RKO (cell line): ENCODE measurements at regions not wholly inside any gene's neighbourhood (a gene's known extent, or its start where the extent isn't known, plus 50 kb on each side); places are given as distances from the start of the nearest gene placed in this dataset.
"Not testable (repeated sequence)": the region's sequence is repeated elsewhere in the genome, so short reads cannot be mapped to it uniquely, and the experiment has no call there.

Experiments used
- DNase-seq: peaks from one replicate; pipeline ENCODE4 v3.0.0-alpha.2; 2016; ENCODE audit warnings: low spot score

DNA sequence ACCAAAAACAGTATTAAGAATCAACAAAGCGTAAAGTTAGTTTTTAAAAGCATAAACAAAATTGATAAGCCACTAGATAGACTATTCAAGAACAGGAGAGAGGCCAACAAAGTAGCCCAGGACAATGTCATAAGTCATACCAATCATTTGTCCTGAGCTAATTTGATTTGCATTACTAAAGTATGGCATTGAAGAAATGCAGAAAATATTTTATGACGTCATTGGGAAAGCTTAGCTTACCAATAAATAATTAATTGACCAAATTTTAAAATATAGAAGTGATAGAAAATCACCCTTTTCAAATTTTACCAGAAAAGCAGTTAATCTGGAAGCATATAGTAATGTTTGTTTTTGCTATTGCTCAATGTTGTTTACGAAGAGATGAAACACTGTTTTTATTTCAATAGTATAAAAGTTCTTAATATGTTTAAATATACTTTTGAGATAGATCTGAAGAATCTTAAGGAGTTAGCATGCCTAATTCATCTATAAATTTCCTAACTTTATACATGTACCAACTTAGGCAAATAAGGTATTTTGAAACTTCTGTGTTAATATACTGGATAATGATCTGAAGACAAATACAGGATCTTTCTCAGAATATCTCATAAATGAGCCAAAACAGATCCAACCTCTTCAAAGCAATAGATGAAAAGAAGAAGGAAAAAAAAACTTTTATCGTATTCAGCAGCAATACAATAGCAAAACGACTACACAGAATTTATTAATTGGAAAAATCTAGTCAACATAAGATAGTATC lies 1118.5 kb downstream of the SLC16A7 start:
- DNase-seq: no peak

DNA sequence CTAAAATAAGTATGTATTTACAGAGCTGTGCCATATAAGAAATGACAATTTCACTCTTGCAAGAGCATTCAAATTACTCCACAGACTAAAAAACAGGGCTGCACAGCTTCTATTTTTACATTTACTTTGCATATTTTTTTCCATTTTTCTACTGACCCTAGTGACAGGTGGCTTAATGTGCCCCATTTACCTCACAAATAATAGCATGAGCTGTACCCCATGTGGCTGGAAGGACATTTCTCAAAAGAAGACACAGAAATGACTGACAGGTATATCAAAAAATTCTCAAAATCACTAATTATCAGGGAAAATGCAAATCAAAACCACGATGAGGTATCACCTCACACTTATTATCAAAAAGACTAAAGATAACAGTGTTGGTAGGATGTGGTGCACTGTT lies 1128.6 kb downstream of the SLC16A7 start:
- DNase-seq: no peak

DNA sequence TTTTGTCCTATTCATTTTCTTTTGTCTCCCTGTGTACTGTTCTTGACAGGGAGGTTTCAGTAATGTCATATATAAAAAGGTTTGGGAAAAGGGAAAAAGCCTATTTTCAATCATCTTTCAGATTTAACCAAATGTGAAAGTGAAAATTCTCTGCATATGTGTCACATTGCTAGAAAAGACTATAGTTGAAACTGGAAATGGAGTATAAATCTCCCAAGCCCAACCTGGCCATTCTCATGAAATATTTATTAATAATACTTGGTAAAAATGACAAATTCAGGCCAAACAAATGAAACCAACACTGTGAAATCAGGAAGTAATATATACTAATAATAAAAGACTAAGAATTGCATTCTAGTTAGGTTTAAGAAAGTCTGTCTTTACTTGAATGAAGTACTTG lies 1129.2 kb downstream of the SLC16A7 start:
- no peak for DNase-seq

DNA sequence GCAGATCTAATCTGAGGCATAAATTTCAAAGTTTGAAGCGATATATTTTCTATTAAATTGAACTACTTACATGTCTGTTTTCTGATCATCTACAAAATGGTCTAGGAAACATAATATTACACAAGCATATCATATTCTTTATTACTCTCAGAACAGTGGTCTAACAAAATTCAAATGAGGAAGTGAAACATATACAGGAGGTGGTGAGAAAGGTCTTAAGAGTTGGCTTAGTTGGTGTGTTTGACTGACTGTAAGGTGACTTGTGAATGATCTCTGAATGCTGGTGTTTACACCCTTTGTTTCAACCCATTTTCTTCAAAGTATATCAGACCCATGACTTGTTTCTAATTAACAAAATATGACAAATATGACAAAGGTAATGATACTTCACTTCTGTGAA lies 1156.8 kb downstream of the SLC16A7 start:
- no peak for DNase-seq

DNA sequence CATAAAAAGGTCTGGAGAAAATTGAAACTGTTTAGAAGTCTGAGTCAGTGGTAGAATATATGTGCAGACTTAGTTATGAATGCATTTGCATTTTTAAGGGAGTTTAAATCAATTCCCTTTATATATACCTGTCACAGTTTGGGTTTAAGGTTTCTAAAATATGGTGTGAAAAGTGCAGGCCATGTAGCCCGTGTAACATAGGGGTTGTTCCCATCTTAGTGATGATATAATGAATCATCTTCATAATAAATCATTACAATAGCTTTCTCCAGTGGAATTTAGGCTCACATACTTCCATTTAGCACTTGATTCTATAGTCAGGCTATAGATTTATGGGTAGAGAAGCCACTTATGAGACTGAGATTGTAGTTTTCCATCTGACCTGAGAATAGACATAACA lies 1162.4 kb downstream of the SLC16A7 start:
- DNase-seq: no peak

DNA sequence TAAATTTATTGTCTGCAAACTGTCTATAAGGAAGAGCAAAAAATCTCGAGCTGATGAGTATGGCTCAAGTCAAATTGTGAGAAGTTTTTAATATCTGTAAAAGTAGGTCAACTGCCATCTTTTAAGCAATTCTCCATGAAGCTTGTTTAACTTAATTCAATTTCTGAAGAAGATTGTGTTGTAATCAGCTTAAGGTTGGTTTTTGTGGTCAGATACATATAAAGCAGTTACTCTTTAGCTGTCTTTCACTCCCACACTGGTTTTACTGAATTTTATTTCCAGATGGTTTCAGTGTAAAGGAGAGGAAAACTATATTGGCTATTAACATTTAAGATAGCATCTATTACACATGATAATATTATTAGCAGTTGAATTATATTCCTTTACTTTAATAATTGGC lies 1165.1 kb downstream of the SLC16A7 start:
- no peak for DNase-seq

DNA sequence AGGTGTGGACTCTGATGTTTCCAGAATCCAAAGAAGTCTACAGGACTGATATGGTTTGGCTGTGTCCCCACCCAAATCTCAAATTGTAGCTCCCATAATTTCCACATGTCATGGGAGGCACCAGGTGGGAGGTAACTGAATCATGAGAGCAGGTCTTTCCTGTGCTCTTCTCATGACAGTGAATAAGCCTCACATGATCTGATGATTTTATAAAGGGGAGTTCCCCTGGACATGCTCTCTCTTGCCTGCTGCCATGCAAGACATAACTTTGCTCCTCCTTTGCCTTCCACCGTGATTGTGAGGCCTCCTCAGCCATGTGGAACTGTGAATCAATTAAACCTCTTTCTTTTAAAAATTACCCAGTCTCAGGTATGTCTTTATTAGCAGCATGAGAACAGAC lies 1205.3 kb downstream of the SLC16A7 start:
- not testable (repeated sequence) for DNase-seq

DNA sequence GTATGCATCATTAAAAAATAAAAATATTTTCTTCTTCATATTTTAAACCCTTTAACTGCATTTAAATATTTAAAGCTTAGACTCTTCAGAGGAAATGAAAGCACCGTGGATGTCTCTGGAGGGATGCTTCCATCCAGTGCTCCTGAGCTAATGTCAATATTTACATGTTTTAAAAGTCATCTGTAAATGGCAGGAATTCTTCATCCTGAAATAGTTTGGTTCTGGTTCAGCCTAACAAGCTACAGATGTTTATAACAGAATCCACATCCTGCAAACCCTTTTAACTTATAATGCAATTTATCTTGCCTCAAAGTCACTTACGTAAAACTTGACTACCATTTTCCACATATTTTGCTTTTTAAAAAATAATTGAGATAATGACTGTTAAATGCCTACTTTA lies 1207.3 kb downstream of the SLC16A7 start:
- no peak for DNase-seq

DNA sequence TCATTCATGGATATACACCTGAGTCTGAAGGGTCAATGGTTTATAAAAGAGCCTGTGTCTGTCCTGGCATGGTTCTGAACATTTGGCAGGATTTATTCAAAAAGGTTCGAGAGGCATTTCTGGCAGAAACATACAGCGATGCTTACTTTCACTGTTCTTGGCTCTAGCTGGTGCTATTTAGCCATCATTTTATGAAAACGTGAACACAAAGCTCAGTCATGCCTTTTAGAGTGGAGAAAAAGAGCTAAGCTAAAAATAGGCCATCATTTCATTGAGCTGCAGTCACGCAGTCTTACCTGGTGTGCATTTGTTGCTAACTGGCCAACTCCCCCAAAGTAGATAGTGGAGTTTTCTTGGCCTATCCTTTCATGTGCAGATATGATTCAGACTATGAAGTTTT lies 1209.5 kb downstream of the SLC16A7 start:
- no peak for DNase-seq

DNA sequence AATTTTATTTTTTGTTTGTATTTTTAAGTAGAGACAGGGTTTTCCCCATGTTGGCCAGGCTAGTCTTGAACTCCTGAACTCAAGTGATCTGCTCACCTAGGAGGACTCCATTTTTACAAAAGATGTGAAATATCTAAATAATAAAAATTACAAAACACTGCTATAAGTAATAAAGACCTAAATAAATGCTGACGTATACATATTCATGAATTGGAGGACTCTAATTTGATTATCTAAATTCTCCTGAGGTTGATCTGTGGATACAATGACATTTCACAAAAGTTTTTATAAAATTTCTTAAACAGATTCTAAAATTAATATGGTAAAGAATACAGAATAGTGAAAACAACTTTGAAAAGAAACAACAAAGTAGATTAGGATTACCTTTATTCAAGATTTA lies 1224.0 kb downstream of the SLC16A7 start:
- DNase-seq: no peak

DNA sequence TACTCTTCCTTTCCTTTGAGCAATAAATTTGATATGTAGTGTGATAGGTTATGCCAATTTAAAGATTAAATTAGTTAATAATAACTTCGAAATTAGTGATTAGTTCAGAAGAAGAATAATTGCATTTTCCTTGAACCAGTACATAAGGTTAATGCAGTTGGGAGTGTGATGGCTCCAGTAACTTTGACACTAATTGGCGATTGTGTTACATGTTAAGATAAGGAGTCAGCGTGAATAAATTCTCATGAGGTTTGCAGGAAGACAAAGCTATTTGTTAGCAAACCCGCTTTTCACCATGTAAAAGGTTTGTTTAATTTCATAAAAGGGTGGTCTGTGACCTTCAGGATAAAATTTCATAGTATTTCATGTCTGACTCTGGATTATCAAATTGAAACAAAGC lies 1226.8 kb downstream of the SLC16A7 start:
- no peak for DNase-seq

DNA sequence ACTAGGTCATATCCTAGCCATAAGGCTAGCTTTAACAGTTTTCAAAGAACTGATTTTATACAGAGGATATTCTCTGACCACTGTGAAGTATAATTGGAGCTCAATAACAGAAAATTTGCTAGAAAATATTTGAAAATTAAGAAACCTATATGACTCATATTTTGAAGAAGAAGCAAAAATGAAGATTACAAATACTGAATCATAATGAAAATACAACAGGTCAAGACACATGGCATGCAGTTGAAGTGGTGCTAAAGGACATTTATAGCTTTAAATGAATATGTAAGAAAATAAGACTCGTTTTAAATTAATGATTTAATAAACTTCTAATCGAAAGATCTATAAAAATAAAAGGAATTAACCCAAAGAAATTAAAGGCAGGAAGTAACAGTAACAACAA lies 1234.6 kb downstream of the SLC16A7 start:
- no peak for DNase-seq

DNA sequence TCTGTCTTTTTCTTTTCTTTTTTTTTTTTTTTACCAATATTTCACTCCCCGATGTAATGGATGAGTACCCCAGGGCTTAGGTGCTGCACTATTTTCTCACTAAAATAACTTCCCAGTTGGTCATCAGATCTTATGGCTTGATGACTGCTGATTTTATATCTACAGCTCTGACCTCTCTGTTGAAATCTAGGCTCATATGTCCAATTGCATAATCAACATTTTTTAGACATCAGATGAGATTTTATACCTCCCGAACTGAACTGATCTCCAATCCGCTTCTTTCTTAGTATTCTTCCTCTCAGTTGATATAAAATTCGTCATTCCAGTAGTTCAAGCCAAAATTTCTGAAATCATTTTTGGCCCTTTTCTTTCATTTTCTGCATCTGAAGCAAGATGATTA lies 1236.5 kb downstream of the SLC16A7 start:
- no peak for DNase-seq

DNA sequence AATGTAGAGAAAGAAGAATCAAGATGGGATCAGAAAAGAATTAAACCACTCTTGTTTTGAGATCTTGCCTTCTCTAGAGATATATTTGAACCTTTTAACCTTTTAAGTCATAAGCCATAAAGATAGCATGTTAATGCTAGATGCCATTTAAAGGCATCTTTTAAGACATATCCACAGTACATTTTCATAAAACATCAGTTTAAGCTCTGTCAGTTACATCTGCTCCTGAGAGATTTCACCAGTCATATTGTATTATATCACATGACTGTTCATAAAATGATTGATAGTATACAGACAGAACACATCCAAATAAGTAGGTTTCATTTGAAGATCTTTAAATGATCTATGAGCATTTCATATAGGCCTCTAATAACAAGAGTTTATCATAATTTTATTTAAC lies 1238.5 kb downstream of the SLC16A7 start:
- no peak for DNase-seq

DNA sequence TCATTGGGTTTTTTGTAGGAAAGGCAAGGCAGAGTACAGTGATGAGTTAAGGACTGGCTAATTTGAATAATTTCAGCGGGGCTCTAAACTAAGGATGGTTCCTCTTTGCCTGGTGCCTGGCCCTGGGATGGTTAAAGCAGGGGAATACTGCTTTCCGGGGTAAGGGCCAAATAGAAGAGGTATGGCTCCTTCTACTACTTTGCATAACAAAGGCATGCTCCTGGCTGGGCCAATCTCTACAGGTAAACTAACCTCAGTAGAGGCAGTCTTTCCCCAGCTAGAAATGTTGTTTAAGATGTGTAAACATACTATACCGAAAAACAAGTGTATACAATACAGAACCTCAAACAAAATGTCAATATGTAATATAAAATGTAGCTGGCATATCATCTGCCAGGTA lies 1239.0 kb downstream of the SLC16A7 start:
- no peak for DNase-seq

DNA sequence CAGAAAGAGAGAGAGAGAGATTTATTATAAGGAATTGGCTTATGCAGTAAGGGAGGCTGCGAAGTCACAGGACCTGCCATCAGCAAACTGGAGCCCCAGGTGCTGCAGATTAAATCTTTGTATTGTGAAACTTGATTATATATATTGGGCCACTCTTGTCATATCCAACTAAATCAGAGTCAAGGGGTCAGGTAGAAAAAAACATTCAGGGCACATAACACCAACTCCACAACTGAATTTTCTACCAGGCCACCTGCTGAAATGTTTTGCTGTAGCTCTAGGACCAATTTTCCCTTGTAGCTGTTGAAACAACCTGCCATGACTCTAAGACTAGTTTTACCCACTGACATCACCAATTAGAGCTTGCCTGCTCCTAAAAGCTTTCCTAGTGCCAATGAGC lies 1240.8 kb downstream of the SLC16A7 start:
- no peak for DNase-seq

DNA sequence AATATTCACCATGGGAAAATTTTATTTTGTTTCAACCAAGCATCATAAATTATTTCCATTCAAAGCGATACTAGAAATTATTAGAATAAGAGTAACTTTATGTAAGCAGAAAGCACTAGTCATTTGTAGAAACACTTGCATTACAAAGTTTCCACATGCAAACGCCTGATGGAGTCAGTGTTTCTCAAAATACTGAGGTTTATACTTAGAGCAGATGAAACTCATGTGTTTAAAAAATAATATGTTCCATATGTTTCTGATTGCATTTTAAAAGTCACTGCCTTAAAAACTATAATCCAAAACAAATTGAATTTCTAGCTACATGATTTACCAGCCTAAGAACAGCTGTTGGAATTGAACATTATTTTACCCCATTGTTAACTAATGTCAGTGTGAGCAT lies 1246.4 kb downstream of the SLC16A7 start:
- DNase-seq: no peak

DNA sequence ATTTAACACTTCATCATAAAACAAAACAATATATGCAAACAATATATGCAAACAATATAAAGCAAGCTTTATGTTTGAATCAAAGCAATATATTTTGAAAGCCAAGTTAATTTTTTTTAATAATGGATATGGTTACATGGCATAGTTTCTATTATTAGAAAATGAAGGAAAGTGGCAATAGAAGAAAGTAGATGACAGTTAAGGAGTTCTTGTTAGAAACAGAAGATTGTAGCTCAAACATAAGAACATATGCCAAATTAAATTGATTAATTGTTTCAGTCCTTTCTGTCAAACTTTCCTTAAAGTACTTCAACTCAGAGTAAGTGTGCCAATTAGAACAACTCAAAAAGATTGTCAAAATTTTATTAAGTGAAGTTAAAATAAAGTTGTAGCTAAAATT lies 1248.3 kb downstream of the SLC16A7 start:
- DNase-seq: no peak

DNA sequence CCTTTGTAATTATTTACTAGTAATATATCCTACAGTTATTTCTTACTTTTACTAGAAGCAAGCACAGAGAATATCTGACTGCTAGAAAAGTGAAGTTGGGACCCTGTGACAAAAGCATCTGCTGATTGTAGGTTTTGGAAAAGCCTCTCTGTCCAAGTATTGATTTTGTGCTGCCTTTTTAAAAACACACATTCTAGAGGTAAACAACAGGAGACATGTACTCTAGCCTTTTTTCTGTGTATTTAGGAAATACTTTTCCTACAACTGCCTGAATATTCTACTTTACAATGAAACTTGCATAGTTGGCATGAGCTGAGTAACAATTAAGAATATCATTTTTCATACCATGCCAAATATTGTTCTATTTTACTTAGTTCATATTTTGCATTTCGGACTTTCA lies 1249.0 kb downstream of the SLC16A7 start:
- DNase-seq: no peak

DNA sequence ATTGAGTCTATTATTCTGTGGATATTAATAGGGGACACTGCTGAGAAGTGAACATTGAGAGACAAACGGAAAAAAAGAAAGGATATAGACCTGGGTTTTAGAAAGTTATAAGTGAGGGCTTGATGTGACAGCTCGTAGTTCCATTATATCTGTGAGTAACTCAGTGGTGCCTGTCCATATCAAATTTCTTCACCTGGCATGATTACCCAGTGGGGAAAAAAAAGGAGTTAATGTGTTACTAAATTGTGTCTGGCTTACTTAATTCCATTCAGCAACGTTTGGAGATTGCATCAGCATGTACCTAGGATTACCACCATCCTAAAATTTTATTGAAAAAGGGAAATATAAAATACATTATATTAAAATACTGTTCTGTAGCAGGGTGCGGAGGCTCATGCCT lies 1249.9 kb downstream of the SLC16A7 start:
- DNase-seq: no peak

DNA sequence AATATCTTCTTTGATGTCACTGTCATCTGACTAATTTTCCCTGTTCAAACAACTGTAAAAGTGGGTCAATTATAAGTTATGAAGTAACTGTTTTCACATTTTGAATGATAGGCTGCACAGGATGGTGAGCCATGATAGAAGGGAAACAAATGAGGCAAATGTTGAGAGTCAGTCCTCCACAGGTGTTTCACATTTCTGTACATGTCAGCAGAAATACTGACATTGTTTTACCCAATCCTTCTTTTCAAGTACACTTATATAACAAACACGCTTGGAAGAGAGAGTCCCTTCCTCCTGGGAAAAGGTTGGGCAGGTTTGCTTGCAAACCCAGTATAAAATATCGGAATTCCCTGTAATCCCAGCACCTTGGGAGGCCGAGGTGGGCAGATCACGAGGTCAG lies 1251.5 kb downstream of the SLC16A7 start:
- DNase-seq: no peak

DNA sequence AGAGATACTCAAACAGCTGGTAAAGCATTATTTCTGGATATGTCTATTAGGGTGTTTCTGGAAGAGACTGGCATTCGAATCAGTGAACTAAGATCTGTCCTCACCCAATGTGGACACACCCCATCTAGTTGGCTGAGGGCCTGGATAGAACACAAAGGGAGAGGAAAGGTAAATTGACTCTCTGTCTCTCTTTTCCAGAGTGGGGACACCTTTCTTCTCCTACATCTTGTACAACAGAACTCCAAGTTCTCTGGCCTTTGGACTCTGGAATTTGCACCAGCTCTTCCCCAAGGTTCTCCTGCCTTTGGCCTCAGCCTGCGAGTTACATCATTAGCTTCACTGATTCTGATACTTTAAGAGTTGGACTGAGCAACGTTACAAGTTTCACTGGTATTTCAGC lies 1253.9 kb downstream of the SLC16A7 start:
- no peak for DNase-seq

DNA sequence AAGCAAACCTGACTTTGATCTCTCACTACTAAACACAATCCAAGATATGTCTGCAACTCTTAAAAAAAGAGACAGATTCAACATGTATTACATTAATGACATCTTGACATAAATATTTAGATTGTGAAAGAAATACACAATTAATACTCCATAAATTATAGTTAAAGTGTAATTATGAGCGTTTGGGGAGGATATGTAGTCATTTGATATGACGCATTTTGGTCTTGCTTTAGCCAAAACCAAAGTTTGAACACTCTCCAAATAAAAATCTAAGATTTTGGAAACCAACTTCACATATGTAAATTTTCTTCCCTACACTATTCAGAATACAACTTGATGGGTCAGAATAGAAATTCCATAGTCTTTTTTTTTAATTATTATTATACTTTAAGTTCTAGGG lies 1257.6 kb downstream of the SLC16A7 start:
- no peak for DNase-seq

DNA sequence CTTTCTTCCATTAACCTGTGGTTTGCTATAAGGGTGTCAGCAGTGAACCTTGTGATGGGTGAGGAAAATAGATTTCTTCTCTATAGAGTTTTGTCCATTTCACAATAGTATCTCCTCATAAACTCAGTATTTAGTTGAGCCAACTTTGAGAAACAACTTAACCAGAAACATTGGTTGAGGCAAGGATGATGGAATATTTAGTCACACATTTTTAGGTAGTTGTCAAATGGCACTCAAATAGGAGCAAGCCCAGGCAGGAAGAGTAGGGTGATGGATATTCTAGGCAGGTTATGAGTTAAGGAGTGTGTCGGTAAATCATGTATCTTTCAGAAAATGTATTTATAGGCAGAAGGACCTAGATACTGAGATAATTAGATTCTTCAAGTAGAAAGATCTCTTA lies 1267.6 kb downstream of the SLC16A7 start:
- DNase-seq: no peak

DNA sequence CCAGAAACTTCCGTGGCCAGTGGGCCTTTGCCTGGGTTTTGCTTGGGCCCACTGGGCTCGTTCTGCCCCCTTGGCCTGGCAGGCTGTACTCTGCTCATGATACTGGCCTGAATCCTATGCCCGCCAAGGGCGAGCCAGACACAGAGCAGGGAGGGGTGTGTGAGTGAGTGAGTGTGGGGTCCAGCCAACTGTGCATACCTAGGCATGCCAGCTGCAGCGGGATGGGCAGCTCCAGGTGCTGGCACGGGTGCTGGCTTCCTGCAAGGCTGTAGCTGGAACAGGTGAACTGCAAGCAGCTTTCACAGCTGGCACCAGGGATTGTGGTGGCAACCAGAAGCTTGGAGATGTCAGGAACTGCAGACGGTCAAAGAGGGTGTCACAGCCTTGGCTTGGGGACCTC lies 1276.4 kb downstream of the SLC16A7 start:
- no peak for DNase-seq
